GM19239 (cell line): ENCODE measurements at regions not wholly inside any gene's neighbourhood (a gene's known extent, or its start where the extent isn't known, plus 50 kb on each side); places are given as distances from the start of the nearest gene placed in this dataset.
"Not testable (repeated sequence)": the region's sequence is repeated elsewhere in the genome, so short reads cannot be mapped to it uniquely, and the experiment has no call there.

ENCODE experiments used
- DNase-seq: peaks from one replicate; pipeline ENCODE4 v3.0.0; 2011; ENCODE audit warnings: low spot score; ENCODE audit not compliant: insufficient read length
- FAIRE-seq: peaks from 2 replicates; lab custom pipeline; 2011; peaks lifted over from hg19 to GRCh38; lab: Jason Lieb, UNC

- no peak for DNase-seq
- peak; percentile 31 for FAIRE-seq
Observed at GRCh38 chr6:137968455-137968804, 101.4 kb downstream of the TNFAIP3 start.

GRCh38 chr6:137968901-137969300, 101.8 kb downstream of the TNFAIP3 start:
- FAIRE-seq: no peak
- no peak for DNase-seq

- DNase-seq (no peak), FAIRE-seq (no peak)
Observed at GRCh38 chr6:137969874-137970273, 102.8 kb downstream of the TNFAIP3 start.

- DNase-seq (no peak), FAIRE-seq (peak; percentile 28)
Observed at GRCh38 chr6:137970368-137970767, 103.3 kb downstream of the TNFAIP3 start.

GRCh38 chr6:137973201-137973600, 106.1 kb downstream of the TNFAIP3 start:
- no peak for DNase-seq
- no peak for FAIRE-seq

GRCh38 chr6:137975188-137975940, 108.3 kb downstream of the TNFAIP3 start:
- FAIRE-seq (peak; percentile 93), DNase-seq (no peak)

- FAIRE-seq (no peak), DNase-seq (no peak)
Observed at GRCh38 chr6:137976430-137976829, 109.4 kb downstream of the TNFAIP3 start.

GRCh38 chr6:137977206-137977605, 110.1 kb downstream of the TNFAIP3 start:
- FAIRE-seq (no peak), DNase-seq (no peak)

GRCh38 chr6:137977814-137978213, 110.8 kb downstream of the TNFAIP3 start:
- DNase-seq (no peak), FAIRE-seq (peak; percentile 11)

- DNase-seq: no peak
Observed at GRCh38 chr6:137978252-137978896, 111.3 kb downstream of the TNFAIP3 start.

GRCh38 chr6:137979263-137979662, 112.2 kb downstream of the TNFAIP3 start:
- not testable (repeated sequence) for FAIRE-seq, DNase-seq

More at GRCh38 chr6:137978252-137978896, 111.3 kb downstream of the TNFAIP3 start:
- FAIRE-seq: peak; percentile 18

GRCh38 chr6:137980777-137981176, 113.7 kb downstream of the TNFAIP3 start:
- DNase-seq (no peak), FAIRE-seq (no peak)

GRCh38 chr6:137981758-137982157, 114.7 kb downstream of the TNFAIP3 start:
- DNase-seq: no peak

GRCh38 chr6:137982418-137983189, 115.5 kb downstream of the TNFAIP3 start:
- no peak for DNase-seq
- FAIRE-seq: no peak

More at GRCh38 chr6:137981758-137982157, 114.7 kb downstream of the TNFAIP3 start:
- no peak for FAIRE-seq

GRCh38 chr6:137983269-137983668, 116.2 kb downstream of the TNFAIP3 start:
- FAIRE-seq (no peak), DNase-seq (no peak)

GRCh38 chr6:137989664-137990063, 117.6 kb downstream of the PERP start:
- FAIRE-seq (no peak), DNase-seq (no peak)

- DNase-seq (no peak), FAIRE-seq (no peak)
Observed at GRCh38 chr6:137995371-137995770, 111.8 kb downstream of the PERP start.

GRCh38 chr6:137998461-137999019, 108.7 kb downstream of the PERP start:
- FAIRE-seq: no peak

GRCh38 chr6:137999815-138000214, 107.4 kb downstream of the PERP start:
- DNase-seq (no peak), FAIRE-seq (no peak)

More at GRCh38 chr6:137998461-137999019, 108.7 kb downstream of the PERP start:
- no peak for DNase-seq

GRCh38 chr6:138000941-138001340, 106.3 kb downstream of the PERP start:
- no peak for FAIRE-seq

More at GRCh38 chr6:138000941-138001340, 106.3 kb downstream of the PERP start:
- DNase-seq: no peak
